ENCODE measurements at regions not wholly inside any gene's neighbourhood (a gene's known extent, or its start where the extent isn't known, plus 50 kb on each side); places are given as distances from the start of the nearest gene placed in this dataset.
"Not testable (repeated sequence)": the region's sequence is repeated elsewhere in the genome, so short reads cannot be mapped to it uniquely, and the experiment has no call there.

- CTCF ChIA-PET: no interaction called here
- no peak overlapping the region for H3K4me3 Mint-ChIP-seq (ENCODE audit: low read depth, unreplicated experiment)
- TF ChIP-seq CTCF (IDR thresholded peaks at IDR 0.05; ENCODE audit: unreplicated experiment): no peak
- H3K4me1 Mint-ChIP-seq (ENCODE audit: low read depth, unreplicated experiment): no peaks in the 10 kb centered on the region
- DNase-seq: no peak
- H3K27ac Mint-ChIP-seq (ENCODE audit: unreplicated experiment): no peak overlapping the region
- no TSS peak for BruUV-seq (replicated peaks)
- intact Hi-C loops (cut with micrococcal nuclease; ENCODE audit: unreplicated experiment): no loop called here
- H3K36me3 Mint-ChIP-seq (ENCODE audit: insufficient read depth, unreplicated experiment): no peaks in the 10 kb centered on the region
- H3K27me3 Mint-ChIP-seq (ENCODE audit: unreplicated experiment): peaks cover 83% of the 10 kb centered on the region
- H3K9me3 Mint-ChIP-seq (ENCODE audit: low read depth, unreplicated experiment): no peaks in the 10 kb centered on the region
Observed at GRCh38 chrX:17977696-17978095, 116.6 kb upstream of the RAI2 start.

- H3K4me1 Mint-ChIP-seq (ENCODE audit: low read depth, unreplicated experiment): no peaks in the 10 kb centered on the region
- CTCF ChIA-PET: no interaction called here
- no peak overlapping the region for H3K4me3 Mint-ChIP-seq (ENCODE audit: low read depth, unreplicated experiment)
- H3K27ac Mint-ChIP-seq (ENCODE audit: unreplicated experiment): no peak overlapping the region
- TF ChIP-seq CTCF (IDR thresholded peaks at IDR 0.05; ENCODE audit: unreplicated experiment): no peak
- H3K9me3 Mint-ChIP-seq (ENCODE audit: low read depth, unreplicated experiment): no peaks in the 10 kb centered on the region
- no peaks in the 10 kb centered on the region for H3K36me3 Mint-ChIP-seq (ENCODE audit: insufficient read depth, unreplicated experiment)
- BruUV-seq (replicated peaks): no TSS peak
- peaks cover 83% of the 10 kb centered on the region for H3K27me3 Mint-ChIP-seq (ENCODE audit: unreplicated experiment)
- intact Hi-C loops (cut with micrococcal nuclease; ENCODE audit: unreplicated experiment): no loop called here
- DNase-seq: no peak
Observed at GRCh38 chrX:17976955-17977354, 115.9 kb upstream of the RAI2 start.

- H3K4me3 Mint-ChIP-seq (ENCODE audit: low read depth, unreplicated experiment); H3K27ac Mint-ChIP-seq (ENCODE audit: unreplicated experiment); H3K4me1 Mint-ChIP-seq (ENCODE audit: low read depth, unreplicated experiment); H3K9me3 Mint-ChIP-seq (ENCODE audit: low read depth, unreplicated experiment); DNase-seq; H3K36me3 Mint-ChIP-seq (ENCODE audit: insufficient read depth, unreplicated experiment); intact Hi-C loops (cut with micrococcal nuclease; ENCODE audit: unreplicated experiment); BruUV-seq (replicated peaks): not testable (repeated sequence)
- CTCF ChIA-PET: interaction anchor here (0.6 kb wide), 1 partner anchor 286 kb away, joined by 3 read pairs; no protein-coding TSS in a partner anchor
- H3K27me3 Mint-ChIP-seq (ENCODE audit: unreplicated experiment): peaks cover 73% of the 10 kb centered on the region
Observed at GRCh38 chrX:17975349-17975748, 114.3 kb upstream of the RAI2 start.

- intact Hi-C loops (cut with micrococcal nuclease; ENCODE audit: unreplicated experiment): no loop called here
- no TSS peak for BruUV-seq (replicated peaks)
- H3K4me1 Mint-ChIP-seq (ENCODE audit: low read depth, unreplicated experiment): no peaks in the 10 kb centered on the region
- no peak overlapping the region for H3K4me3 Mint-ChIP-seq (ENCODE audit: low read depth, unreplicated experiment)
- CTCF ChIA-PET: no interaction called here
- TF ChIP-seq CTCF (IDR thresholded peaks at IDR 0.05; ENCODE audit: unreplicated experiment): no peak
- H3K27me3 Mint-ChIP-seq (ENCODE audit: unreplicated experiment): peaks cover 63% of the 10 kb centered on the region
- H3K27ac Mint-ChIP-seq (ENCODE audit: unreplicated experiment): no peak overlapping the region
- no peaks in the 10 kb centered on the region for H3K36me3 Mint-ChIP-seq (ENCODE audit: insufficient read depth, unreplicated experiment)
- no peaks in the 10 kb centered on the region for H3K9me3 Mint-ChIP-seq (ENCODE audit: low read depth, unreplicated experiment)
- DNase-seq: no peak
Observed at GRCh38 chrX:17968367-17968766, 107.3 kb upstream of the RAI2 start.

- no peaks in the 10 kb centered on the region for H3K9me3 Mint-ChIP-seq (ENCODE audit: low read depth, unreplicated experiment)
- no peak overlapping the region for H3K27ac Mint-ChIP-seq (ENCODE audit: unreplicated experiment)
- TF ChIP-seq CTCF (IDR thresholded peaks at IDR 0.05; ENCODE audit: unreplicated experiment): no peak
- DNase-seq: no peak
- CTCF ChIA-PET: no interaction called here
- intact Hi-C loops (cut with micrococcal nuclease; ENCODE audit: unreplicated experiment): no loop called here
- BruUV-seq (replicated peaks): no TSS peak
- no peaks in the 10 kb centered on the region for H3K36me3 Mint-ChIP-seq (ENCODE audit: insufficient read depth, unreplicated experiment)
- no peaks in the 10 kb centered on the region for H3K4me1 Mint-ChIP-seq (ENCODE audit: low read depth, unreplicated experiment)
- H3K4me3 Mint-ChIP-seq (ENCODE audit: low read depth, unreplicated experiment): no peak overlapping the region
- H3K27me3 Mint-ChIP-seq (ENCODE audit: unreplicated experiment): peaks cover 63% of the 10 kb centered on the region
Observed at GRCh38 chrX:17967888-17968287, 106.8 kb upstream of the RAI2 start.

Measured in Calu3 (cell line).